Kidney (tissue), 13 donors: ENCODE measurements at regions not wholly inside any gene's neighbourhood (a gene's known extent, or its start where the extent isn't known, plus 50 kb on each side); places are given as distances from the start of the nearest gene placed in this dataset.

Experiments
- DNase-seq, 5 donors: peaks; one replicate each; pipeline ENCODE4 v3.0.0-alpha.2; 2013 to 2020
- FAIRE-seq: peaks from 2 replicates; lab custom pipeline; 2012; peaks lifted over from hg19 to GRCh38; lab: Jason Lieb, UNC
- H3K27ac ChIP-seq, 2 donors: one replicate each; pipeline ENCODE4 v1.7.0; 2013; ENCODE audit warnings: low read depth in 2 of 2, low read length in 2 of 2, inconsistent platforms in 1 of 2
- H3K27me3 ChIP-seq: one replicate; pipeline ENCODE4 v1.7.1; 2013; ENCODE audit warnings: low read length, inconsistent platforms; ENCODE audit not compliant: control insufficient read depth, insufficient read depth
- H3K36me3 ChIP-seq, 3 donors: one replicate each; pipeline versions ENCODE4 v1.7.0 to v1.7.1; 2013; ENCODE audit warnings: low read length in 3 of 3, control low read depth in 1 of 3, inconsistent platforms in 1 of 3; ENCODE audit not compliant: insufficient read depth in 3 of 3, control insufficient read depth in 2 of 3
- H3K4me1 ChIP-seq, 3 donors: one replicate each; pipeline versions ENCODE4 v1.7.0 to v1.7.1; 2013; ENCODE audit warnings: low read length in 3 of 3, inconsistent platforms in 1 of 3, low read depth in 1 of 3; ENCODE audit not compliant: control insufficient read depth in 2 of 3, insufficient read depth in 2 of 3
- H3K4me3 ChIP-seq, 3 donors: one replicate each; pipeline versions ENCODE4 v1.7.0 to v1.8.1; 2013; ENCODE audit warnings: low read length in 3 of 3, control low read depth in 1 of 3, inconsistent platforms in 1 of 3
- H3K9ac ChIP-seq, 3 donors: one replicate each; pipeline versions ENCODE4 v1.7.0 to v1.7.1; 2013; ENCODE audit warnings: low read length in 3 of 3, control low read depth in 1 of 3, inconsistent platforms in 1 of 3
- H3K9me3 ChIP-seq, 3 donors: one replicate each; pipeline versions ENCODE4 v1.7.0 to v1.7.1; 2013; ENCODE audit warnings: low read length in 3 of 3, control low read depth in 1 of 3, inconsistent platforms in 1 of 3; ENCODE audit not compliant: control insufficient read depth in 2 of 3, insufficient read depth in 1 of 3
- CTCF ChIP-seq: IDR thresholded peaks from 3 replicates; pipeline ENCODE4 v1.5.1; 2012; ENCODE audit warnings: mild to moderate bottlenecking, moderate library complexity, borderline replicate concordance; ENCODE audit not compliant: insufficient read depth; ENCODE audit errors: extremely low read depth
- intact Hi-C: fragments of 100-400 bp; cut with DNase I; formaldehyde crosslinking; loops from one replicate; pipeline ENCODE4 v1.11.1; 2022
- donor health status: control.
- donor health status: control.
- donor health status: control.
- donor health status: control.
- donor health status: control.
- donor health status: DM: yes; HTN: yes; CAD: no.
- donor health status: Normal renal cell carcinoma (clear cell type).

DNA sequence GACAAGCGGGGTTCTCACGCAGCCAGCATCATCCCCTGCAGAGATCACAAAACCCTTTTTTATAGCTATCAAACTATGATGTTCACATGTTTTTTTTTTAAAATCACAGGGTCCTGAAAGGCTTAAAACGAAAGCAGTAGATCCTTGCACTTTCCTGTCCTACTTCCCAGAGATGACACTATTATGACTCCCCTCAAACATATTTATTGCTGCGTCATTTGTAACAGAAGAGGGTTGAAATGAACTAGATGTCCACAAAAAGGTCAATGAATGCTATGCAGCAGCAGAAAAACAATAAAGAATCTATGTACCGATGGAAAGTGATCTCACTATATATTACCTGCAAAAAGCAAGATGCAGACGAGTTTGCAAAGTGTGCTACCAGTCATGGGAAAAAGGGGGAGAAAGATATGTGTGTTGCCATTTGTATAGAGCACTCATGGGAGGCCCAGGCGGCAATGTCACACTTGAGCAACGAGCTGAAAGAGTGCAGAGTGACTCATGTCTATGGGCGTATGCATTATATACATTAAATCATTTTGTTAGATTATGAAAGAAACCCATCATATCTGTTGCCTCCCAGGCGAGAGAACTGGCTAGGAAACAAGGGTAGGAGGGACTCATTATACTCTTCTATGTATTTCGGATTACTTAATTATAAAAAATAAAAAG lies 68.9 kb upstream of the PARP1 start:
- Histone ChIP-seq H3K36me3 (no peaks in the 10 kb centered on the region), H3K9ac (no peak overlapping the region), H3K4me3 (no peak overlapping the region), H3K27me3 (no peaks in the 10 kb centered on the region), H3K27ac (no peak overlapping the region), H3K4me1 (no peaks in the 10 kb centered on the region), H3K9me3 (no peaks in the 10 kb centered on the region)
- TF ChIP-seq CTCF: no peak
- FAIRE-seq: no peak
- peak in 1 of 5 donors; percentile 17 for DNase-seq
- intact Hi-C loops: no loop called here

DNA sequence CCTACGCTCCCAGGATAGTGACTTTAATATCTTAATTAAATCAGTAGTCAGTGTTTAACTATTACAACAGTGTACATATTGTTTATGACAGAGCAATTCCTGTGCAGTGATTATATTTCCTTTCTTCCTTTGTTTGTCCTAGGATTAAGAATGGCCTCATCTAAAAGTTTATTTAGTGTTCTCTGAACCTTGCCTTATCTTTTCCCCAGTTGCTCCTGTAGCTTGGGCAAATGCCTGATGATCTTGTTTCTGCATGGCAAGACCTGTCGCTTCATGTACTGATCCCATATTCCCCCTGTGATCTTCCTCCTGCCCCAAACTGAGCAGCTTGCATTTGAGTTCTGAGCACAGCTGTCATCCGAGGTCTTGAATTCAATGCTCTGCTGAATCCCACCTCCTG lies 69.1 kb upstream of the STUM start:
- DNase-seq (no peak), FAIRE-seq (no peak)

GRCh38 chr1:226480461-226480860 lies 68.1 kb upstream of the STUM start:
- intact Hi-C loops: no loop called here
- FAIRE-seq: no peak
- no peak overlapping the region for H3K4me3 ChIP-seq

More for the DNA sequence above, 69.1 kb upstream of the STUM start:
- no peaks in the 10 kb centered on the region for H3K36me3 ChIP-seq
- H3K4me3 ChIP-seq: no peak overlapping the region
- no peak for TF ChIP-seq CTCF
- H3K4me1 ChIP-seq: no peaks in the 10 kb centered on the region
- no peak overlapping the region for H3K27ac ChIP-seq
- no peak overlapping the region for H3K9ac ChIP-seq
- H3K9me3 ChIP-seq: no peaks in the 10 kb centered on the region
- intact Hi-C loops: no loop called here
- H3K27me3 ChIP-seq: no peaks in the 10 kb centered on the region

More at GRCh38 chr1:226480461-226480860, 68.1 kb upstream of the STUM start:
- H3K27me3 ChIP-seq: no peaks in the 10 kb centered on the region
- no peaks in the 10 kb centered on the region for H3K4me1 ChIP-seq
- TF ChIP-seq CTCF: no peak
- no peak overlapping the region for H3K27ac ChIP-seq
- DNase-seq: no peak
- no peaks in the 10 kb centered on the region for H3K36me3 ChIP-seq
- H3K9me3 ChIP-seq: no peaks in the 10 kb centered on the region
- no peak overlapping the region for H3K9ac ChIP-seq
